BJ (cell line): ENCODE measurements at regions not wholly inside any gene's neighbourhood (a gene's known extent, or its start where the extent isn't known, plus 50 kb on each side); places are given as distances from the start of the nearest gene placed in this dataset.

ENCODE experiments used
- CTCF ChIA-PET: fragments of 350-600 bp; formaldehyde crosslinking; extraction: SDS; loops from one replicate; lab custom pipeline; 2021; ENCODE audit warnings: antibody characterized with exemption, inconsistent platforms; lab: Yijun Ruan, JAX
- POLR2A ChIA-PET: fragments of 300-600 bp; sonication (Branson Sonifier 250); formaldehyde crosslinking; extraction: SDS; loops from one replicate; lab custom pipeline; 2021; ENCODE audit warnings: antibody characterized with exemption; lab: Charles Lee
- DNase-seq: peaks from one replicate; pipeline ENCODE4 v3.0.0-alpha.2; 2011; ENCODE audit warnings: low read depth
- H3K27me3 ChIP-seq: 2 replicates; pipeline ENCODE4 v1.6.0; 2011; ENCODE audit warnings: low read length; ENCODE audit not compliant: control insufficient read depth, insufficient read depth
- H3K36me3 ChIP-seq: 2 replicates; pipeline ENCODE4 v1.5.1; 2011; ENCODE audit warnings: low read length; ENCODE audit not compliant: control insufficient read depth, insufficient read depth
- H3K4me3 ChIP-seq: 2 replicates; pipeline ENCODE4 v1.5.1; 2011; ENCODE audit warnings: low read depth, mild to moderate bottlenecking, control low read depth, low read length
- TF ChIP-seq, protein P1 (sequence below): IDR thresholded peaks from 2 replicates; pipeline ENCODE4 v1.5.1; 2011; ENCODE audit warnings: low read depth, mild to moderate bottlenecking, control low read depth, inconsistent platforms, low read length, moderate library complexity; ENCODE audit not compliant: insufficient read depth

- ChIA-PET CTCF (interaction anchor here (0.7 kb wide), 1 partner anchor 794 kb away, joined by 3 read pairs; no protein-coding TSS in a partner anchor), POLR2A (no interaction called here)
- no peaks in the 10 kb centered on the region for H3K27me3 ChIP-seq
- no peak overlapping the region for H3K4me3 ChIP-seq
- H3K36me3 ChIP-seq = no peaks in the 10 kb centered on the region
- DNase-seq = no peak
- TF ChIP-seq, protein P1, sequence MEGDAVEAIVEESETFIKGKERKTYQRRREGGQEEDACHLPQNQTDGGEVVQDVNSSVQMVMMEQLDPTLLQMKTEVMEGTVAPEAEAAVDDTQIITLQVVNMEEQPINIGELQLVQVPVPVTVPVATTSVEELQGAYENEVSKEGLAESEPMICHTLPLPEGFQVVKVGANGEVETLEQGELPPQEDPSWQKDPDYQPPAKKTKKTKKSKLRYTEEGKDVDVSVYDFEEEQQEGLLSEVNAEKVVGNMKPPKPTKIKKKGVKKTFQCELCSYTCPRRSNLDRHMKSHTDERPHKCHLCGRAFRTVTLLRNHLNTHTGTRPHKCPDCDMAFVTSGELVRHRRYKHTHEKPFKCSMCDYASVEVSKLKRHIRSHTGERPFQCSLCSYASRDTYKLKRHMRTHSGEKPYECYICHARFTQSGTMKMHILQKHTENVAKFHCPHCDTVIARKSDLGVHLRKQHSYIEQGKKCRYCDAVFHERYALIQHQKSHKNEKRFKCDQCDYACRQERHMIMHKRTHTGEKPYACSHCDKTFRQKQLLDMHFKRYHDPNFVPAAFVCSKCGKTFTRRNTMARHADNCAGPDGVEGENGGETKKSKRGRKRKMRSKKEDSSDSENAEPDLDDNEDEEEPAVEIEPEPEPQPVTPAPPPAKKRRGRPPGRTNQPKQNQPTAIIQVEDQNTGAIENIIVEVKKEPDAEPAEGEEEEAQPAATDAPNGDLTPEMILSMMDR = no peak
Observed at GRCh38 chr6:144349690-144350527, 64.8 kb downstream of the UTRN start.

DNA sequence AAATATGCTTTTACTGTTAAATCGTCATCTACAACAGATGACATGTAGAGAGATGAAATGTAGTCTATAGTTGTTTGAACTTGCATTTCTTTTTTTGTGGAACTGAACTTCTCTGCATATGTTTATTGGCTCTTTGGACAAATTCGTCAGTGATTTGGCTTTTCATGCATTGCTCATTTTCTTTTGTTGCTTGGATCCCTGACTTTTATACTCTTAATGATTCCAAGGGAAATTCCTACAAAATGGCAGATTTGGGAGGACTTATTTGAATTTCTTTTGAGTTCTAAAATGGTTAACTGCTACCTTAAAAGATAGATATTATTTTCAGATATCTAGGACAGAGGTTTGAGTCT is 65.4 kb downstream of the UTRN start:
- no peak for DNase-seq
- no peaks in the 10 kb centered on the region for H3K36me3 ChIP-seq
- ChIA-PET CTCF (no interaction called here), POLR2A (no interaction called here)
- H3K27me3 ChIP-seq = no peaks in the 10 kb centered on the region
- H3K4me3 ChIP-seq = no peak overlapping the region
- TF ChIP-seq, protein P1 = no peak

GRCh38 chr6:144351379-144352127 is 66.4 kb downstream of the UTRN start:
- TF ChIP-seq, protein P1 = no peak
- no peaks in the 10 kb centered on the region for H3K36me3 ChIP-seq
- ChIA-PET POLR2A (no interaction called here), CTCF (no interaction called here)
- DNase-seq = no peak
- H3K27me3 ChIP-seq = no peaks in the 10 kb centered on the region
- no peak overlapping the region for H3K4me3 ChIP-seq

DNA sequence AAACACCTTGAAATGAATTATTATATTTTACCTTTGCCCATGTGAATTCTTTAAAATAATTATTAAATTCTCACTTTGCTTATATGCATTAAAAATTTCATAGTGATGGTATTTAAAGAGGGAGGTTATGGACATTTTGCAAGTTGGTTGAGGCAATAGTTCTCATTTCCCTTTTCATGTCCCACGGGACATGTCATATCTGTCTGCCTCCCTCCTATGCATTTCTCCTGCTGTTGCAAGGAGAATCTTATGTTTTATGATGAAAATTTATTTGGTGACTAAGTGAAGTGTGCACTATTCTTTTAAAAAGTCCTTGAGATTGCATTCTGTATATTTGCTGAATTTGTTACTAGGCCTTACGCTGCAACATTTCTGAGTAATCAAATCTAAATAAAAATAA is 67.2 kb downstream of the UTRN start:
- DNase-seq = no peak
- no peak overlapping the region for H3K4me3 ChIP-seq
- no peaks in the 10 kb centered on the region for H3K36me3 ChIP-seq
- no peaks in the 10 kb centered on the region for H3K27me3 ChIP-seq
- POLR2A ChIA-PET = no interaction called here
- TF ChIP-seq, protein P1 = no peak
- CTCF ChIA-PET = no interaction called here

DNA sequence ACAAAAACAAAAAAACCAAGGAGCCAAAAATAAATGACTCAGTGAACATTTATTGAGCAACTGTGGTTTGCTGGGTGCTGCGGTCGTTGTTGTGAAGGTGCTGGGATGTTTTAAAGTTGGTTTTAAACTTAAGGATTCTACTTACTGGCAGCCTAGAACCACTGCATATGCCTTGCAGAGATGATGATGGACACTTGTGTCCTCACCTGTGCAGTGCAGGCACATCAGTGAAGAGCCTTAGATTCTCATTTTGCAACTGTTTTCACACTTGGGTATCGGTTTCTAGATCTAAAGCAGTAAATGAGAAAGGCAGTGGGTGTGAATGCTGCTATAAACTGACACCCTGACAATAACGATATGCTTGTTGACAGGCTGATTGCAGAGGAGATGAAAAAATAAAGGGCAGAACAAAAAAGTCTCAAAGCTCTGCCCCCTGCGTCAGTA is 68.8 kb downstream of the UTRN start:
- Histone ChIP-seq H3K27me3 (no peaks in the 10 kb centered on the region), H3K4me3 (no peak overlapping the region), H3K36me3 (no peaks in the 10 kb centered on the region)
- TF ChIP-seq, protein P1 = no peak
- POLR2A ChIA-PET = no interaction called here
- DNase-seq = no peak
- CTCF ChIA-PET = interaction anchor here (0.7 kb wide), 1 partner anchor 45 kb away, joined by 3 read pairs; no protein-coding TSS in a partner anchor
